CD4-positive, alpha-beta T cell treated with Interleukin-12 subunit alpha and Interleukin-12 subunit beta, for 1 hour (primary cell): ENCODE measurements at regions not wholly inside any gene's neighbourhood (a gene's known extent, or its start where the extent isn't known, plus 50 kb on each side); places are given as distances from the start of the nearest gene placed in this dataset.
"Not testable (repeated sequence)": the region's sequence is repeated elsewhere in the genome, so short reads cannot be mapped to it uniquely, and the experiment has no call there.

Source experiments
- DNase-seq: peaks from one replicate; pipeline ENCODE4 v3.0.0-alpha.2; 2020

- no peak for DNase-seq
Measured at GRCh38 chrX:104513162-104513561, 52.8 kb upstream of the IL1RAPL2 start.

DNA sequence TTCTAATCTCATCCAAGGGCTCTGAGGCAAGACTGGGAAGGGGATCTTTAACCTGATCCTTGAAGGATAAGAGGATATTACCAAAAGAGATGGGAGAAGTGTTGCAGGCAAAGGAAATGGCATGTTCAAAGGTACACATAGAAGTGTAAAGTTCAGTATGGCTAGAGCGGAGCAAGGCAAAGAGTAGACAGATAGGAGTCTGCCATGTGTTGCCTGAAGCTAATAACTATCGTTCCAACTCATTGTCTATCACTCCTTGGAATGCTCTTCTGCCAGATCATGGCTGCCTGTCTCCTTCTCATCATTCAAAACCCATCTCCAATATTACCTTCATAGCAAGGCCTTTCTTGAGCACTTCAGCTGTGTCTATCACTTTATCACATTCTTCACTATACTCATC lies 55.2 kb upstream of the IL1RAPL2 start:
- DNase-seq = no peak

- no peak for DNase-seq
Measured at GRCh38 chrX:104502460-104502859, 63.5 kb upstream of the IL1RAPL2 start.

DNA sequence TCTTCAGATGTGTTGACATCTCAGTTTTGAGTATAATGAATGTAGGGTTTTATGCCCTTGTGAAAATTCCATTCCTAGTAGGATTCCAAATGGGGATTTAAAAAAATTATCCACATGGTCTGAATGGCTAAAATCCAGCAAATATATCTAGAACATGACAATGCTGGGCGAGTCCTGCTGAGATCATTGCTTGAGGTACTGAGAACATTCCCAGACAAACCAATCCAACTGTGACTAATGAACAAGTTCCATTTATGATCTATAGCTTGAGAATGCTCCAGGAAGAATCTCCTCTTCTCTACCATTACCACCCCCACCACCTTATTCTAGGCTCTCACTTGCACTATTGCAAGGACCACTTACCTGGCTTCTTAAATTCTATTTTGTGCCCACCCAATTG lies 77.2 kb upstream of the IL1RAPL2 start:
- DNase-seq = no peak

DNA sequence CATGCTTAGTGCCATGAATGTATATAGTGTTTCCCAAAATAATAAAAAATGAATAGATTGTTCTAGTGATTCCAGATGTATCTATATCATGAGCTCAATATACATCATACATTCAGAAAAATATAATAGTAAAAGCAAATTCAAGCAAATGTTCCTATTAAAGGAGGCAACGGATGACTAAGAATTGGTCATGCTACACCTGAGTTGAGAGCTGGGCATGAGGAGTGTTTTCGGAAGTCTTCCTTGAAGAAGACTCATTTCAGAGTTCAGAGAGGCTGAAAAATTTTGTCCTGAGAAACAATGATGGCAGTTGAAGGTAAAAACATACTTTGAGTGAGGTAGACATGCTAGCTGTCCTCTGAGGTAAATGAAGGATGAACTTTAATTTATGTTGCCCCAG lies 79.3 kb upstream of the IL1RAPL2 start:
- no peak for DNase-seq

- DNase-seq = no peak
Measured at GRCh38 chrX:104482757-104483156, 83.2 kb upstream of the IL1RAPL2 start.

GRCh38 chrX:104469771-104470170 lies 96.2 kb upstream of the IL1RAPL2 start:
- no peak for DNase-seq

DNA sequence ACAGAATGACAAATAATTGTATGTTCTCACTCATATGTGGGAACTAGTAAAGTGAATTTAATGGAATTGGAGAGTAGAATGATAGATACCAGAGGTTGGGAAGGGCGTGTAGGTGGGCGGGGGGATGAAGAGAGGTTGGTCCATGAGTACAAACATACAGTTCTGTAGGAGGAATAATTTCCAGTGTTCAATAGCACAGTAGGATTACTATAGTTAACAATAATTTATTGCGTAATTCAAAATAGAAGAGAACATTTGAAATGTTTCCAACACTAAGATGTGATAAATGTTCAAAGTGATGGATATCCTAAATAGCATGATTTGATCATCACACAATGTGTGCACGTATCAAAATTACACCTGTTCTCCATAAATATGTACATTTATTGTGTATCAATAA lies 106.2 kb upstream of the IL1RAPL2 start:
- no peak for DNase-seq

- not testable (repeated sequence) for DNase-seq
Measured at GRCh38 chrX:104457130-104457529, 108.9 kb upstream of the IL1RAPL2 start.

GRCh38 chrX:104450316-104450715 lies 115.7 kb upstream of the IL1RAPL2 start:
- no peak for DNase-seq

DNA sequence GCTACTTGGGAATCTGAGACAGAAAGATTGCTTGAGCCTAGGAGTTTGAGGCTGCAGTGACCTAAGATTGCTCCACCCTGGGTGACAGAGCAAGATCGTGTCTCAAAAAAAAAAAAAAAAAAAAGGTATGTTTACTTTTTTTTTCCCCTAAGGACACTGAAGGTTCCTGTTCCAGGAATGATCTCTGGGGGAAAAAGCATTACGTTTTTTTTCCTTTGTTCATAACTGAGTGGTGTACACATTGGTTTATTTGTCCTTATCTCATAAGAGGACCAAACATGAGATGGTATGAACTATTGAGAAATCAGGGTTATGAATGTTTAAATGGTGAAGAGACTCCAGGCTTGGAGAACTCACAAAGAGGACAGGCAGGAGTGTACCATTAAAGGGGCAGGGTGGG lies 120.4 kb upstream of the IL1RAPL2 start:
- DNase-seq = no peak

- no peak for DNase-seq
Measured at GRCh38 chrX:104435249-104435648, 130.8 kb upstream of the IL1RAPL2 start.

DNA sequence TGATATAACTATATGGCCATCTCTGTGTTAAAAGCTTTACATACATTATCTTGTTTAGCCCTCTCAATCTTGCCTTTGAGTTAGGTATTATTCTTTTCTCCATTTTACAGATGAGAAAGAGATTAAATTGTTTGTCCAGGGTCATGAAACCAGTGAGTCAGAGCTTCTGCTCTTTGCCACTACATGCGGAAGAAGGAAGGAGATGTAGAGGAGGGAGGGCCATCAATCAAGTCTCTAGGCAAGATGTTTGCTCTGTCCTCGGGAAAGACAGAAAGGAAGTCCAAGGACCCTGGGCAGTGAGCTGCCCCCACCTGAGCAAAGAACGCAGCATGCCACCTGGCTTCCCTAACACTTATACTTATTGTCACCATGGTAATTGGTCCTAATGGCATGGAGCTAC lies 133.7 kb upstream of the IL1RAPL2 start:
- DNase-seq = no peak

GRCh38 chrX:104430742-104431119 lies 135.3 kb upstream of the IL1RAPL2 start:
- DNase-seq = no peak

DNA sequence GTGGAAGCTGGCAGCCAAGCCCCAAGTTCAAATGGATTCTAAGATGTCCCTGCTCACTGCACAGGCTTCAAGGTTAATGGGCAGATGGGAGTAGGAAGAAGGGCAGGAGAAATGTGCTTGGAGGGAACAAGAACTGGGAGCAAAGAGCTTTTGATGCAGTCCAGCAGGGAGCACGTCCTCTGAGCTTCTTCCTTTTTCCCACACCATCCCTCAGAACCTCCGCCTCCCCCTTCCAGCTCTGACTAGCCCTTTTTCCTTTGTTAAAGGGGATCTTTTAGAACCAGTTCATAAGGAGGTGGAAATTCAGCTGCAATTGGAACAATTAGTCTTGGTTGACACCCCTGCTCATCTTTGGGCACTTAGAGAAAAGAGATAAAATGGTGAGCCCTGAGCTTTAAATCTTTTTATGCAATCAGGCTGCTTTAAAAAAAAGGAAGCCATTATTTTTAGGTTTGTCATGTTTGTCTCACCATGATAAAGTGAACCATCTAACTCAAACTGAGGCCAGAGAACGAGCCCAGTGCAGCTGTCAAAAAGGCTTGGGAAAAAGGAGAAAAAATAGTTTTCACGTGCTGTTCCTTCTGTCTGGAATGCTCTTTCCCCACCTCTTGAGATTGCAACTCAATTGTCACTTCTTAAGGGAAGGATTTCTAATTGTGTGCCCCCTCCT lies 135.8 kb upstream of the IL1RAPL2 start:
- DNase-seq = no peak

DNA sequence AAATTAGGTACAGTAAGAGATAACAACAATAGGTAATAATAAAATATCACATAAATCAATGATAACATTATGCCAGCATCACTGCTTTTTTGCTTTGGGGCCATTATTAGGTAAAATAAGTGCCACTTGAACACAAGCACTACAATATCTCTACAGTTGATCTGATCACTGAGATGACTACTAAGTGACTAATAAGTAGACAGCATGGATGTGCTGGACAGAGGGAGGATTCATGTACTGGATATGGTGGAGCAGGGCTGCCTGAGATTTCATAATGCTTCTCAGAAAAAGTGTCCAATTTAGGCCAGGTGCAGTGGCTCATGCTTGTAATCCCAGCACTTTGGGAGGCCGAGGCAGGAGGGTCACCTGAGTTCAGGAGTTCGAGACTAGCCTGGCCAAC lies 137.8 kb upstream of the IL1RAPL2 start:
- DNase-seq = no peak

GRCh38 chrX:104427693-104428092 lies 138.3 kb upstream of the IL1RAPL2 start:
- no peak for DNase-seq

GRCh38 chrX:104427073-104427472 lies 138.9 kb upstream of the IL1RAPL2 start:
- no peak for DNase-seq

- DNase-seq = no peak
Measured at GRCh38 chrX:104420907-104421306, 145.1 kb upstream of the IL1RAPL2 start.

- no peak for DNase-seq
Measured at GRCh38 chrX:104419926-104420325, 146.1 kb upstream of the IL1RAPL2 start.

DNA sequence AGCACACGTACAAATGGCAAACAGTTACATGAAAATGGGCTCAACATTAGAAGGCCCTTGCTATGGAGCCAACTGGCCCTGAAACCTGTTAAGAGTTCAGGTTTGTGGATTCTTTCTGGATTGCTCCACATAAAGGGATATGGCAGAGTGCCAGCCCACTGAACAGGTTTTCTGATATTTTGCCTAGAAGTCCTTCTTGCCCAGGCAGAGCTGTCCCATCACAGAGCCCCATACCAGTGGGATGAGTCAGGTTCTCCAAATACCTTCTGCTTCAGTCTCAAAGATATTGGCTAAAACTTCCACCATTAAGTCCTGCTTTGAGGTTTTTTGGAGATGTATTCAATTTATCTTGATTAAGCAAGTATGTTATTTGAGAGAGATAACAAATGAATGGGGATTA lies 146.8 kb upstream of the IL1RAPL2 start:
- no peak for DNase-seq

DNA sequence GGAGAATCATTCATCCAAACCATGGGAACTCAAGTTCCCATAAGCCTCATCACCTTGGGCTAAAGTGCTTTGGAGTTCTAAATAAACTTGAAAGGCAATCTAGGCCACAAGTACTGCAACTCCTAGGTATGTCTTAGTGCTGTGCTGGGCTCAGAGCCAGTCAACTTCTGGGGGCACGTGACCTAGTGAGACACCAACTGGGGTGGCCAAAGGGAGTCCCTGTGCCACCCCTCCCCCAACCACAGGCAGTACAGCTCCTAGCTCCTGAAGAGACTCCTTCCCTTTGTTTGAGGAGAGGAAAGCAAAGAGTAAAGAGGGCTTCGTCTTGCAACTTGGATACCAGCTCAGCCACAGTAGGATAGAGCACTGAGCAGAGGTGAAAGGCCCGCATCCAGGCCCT lies 154.2 kb upstream of the IL1RAPL2 start:
- no peak for DNase-seq

DNA sequence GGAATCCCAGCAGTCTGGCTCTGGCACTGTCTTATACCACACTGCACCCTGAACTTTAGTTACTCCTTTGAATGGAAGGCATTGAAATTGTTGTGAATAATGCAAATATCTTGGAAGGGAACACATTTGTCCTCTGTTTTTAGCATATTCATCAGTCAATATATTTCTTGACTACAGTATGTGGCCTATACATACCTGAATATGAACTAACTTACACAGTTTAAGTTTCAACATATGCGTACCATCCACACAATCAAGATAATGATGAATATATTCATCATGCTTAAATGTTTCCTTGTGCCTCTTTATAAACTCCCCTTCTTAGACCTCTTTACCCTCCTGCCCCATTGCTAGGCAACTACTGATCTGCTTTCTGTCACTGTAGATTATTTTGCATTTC lies 145.7 kb upstream of the ESX1 start:
- DNase-seq = no peak

- no peak for DNase-seq
Measured at GRCh38 chrX:104392350-104392749, 137.6 kb upstream of the ESX1 start.

DNA sequence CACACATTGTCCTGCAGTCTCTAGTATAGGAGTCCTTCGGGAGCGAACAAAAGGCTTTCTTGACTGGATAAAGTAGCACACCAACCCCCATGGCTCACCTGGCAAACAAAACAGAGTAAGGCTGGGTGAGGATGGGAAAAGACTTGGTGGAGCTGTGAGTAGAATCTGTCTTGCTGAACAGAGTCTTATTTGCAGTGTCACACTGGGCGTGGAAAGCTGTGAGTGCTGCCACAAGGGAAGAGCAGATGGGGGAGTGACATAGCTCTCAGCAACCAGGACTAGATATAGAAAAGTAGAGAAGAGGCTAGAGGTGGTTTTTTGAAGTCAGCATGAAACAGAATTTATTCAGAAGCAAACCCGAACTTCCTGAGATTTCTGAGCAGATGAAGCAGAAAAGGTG lies 137.2 kb upstream of the ESX1 start:
- no peak for DNase-seq

- no peak for DNase-seq
Measured at GRCh38 chrX:104376937-104377336, 122.2 kb upstream of the ESX1 start.
